HG02840 (cell line): ENCODE measurements at regions not wholly inside any gene's neighbourhood (a gene's known extent, or its start where the extent isn't known, plus 50 kb on each side); places are given as distances from the start of the nearest gene placed in this dataset.

Experiments
- ATAC-seq: cut with Tn5 transposase; IDR thresholded peaks from one replicate; pipeline ENCODE4 v1.9.1; 2021; ENCODE audit warnings: mild to moderate bottlenecking, moderate library complexity, moderate number of reproducible peaks; ENCODE audit not compliant: unreplicated experiment, low FRiP score

DNA sequence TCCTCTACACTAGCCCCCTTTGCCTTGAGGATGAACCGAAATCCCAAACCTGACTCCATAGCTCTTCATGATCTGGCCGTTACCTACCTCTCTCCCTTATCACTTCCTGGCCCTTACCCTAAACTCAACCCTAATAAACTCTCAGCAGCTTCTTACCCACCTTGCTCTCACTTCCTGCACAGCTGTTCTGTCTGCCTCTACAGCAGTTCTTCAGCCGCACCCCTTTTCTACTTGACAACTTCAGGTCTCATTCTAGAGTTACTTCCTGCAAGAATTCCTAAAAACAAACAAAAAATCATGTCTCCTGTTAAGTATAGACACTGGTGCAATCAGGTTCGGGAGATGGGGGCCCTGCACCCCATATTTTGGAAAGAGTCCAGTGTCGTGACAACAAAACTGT, 239.9 kb upstream of the CELF2 start:
- ATAC-seq = no peak

DNA sequence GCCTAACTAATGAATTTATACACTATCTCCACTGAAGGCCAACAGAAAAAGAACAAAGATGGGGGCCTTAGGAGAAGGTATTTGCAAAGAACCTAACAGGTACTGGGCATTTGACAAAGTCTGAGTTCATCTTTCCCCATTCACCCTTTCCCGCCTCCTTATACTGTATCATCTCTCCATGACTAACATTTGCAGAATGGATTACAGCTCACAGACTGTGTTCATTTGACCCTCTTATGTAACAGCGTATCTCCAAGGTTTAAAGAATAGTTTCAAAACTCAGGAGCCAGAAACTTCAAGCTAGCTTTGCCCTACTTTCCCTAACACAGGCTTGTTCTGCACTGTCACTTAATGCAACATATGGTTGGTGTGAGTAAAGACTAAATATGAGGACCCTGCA, 238.7 kb upstream of the CELF2 start:
- no peak for ATAC-seq

GRCh38 chr10:10779511-10779910, 238.2 kb upstream of the CELF2 start:
- no peak for ATAC-seq

DNA sequence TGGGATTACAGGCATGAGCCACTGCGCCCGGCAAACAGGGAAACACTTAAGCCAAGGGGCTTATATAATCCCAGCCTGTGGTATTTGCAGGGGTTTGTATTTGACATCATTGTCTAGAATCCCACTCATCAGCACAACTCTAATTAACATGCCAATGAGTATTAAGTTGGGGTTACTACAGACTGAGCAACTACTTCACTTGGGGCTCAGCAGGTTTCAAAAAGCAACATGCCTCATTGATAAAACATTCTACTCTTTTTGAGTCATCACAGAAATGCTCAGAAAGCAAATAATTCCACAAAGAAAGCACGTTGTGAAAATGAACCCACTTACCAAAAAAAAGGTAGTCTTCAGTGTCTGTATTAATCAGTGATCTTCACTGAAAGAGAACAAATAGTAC, 236.9 kb upstream of the CELF2 start:
- no peak for ATAC-seq

DNA sequence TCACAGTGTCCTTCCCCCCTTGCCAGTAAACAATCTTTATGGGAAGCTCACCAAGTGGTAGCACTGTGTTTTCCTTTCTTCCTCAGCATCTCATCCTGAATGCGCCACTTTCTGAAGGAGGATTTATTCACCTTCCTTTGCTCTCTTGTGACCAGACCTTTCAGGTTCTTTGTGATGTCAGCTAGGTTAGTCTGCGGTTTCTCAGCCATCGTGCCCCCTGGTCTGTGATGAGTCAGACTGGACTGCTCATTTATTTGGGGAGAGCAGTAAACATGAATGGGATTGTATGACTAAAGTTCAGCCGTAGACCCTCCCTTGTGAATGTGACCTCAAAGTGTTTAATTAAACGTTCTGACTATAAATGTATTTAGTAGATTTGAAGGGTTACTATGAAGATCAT, 235.1 kb upstream of the CELF2 start:
- no peak for ATAC-seq

- no peak for ATAC-seq
Measured at GRCh38 chr10:10785627-10786026, 232.0 kb upstream of the CELF2 start.

GRCh38 chr10:10786109-10787090, 231.3 kb upstream of the CELF2 start:
- no peak for ATAC-seq

- no peak for ATAC-seq
Measured at GRCh38 chr10:10787586-10787985, 230.1 kb upstream of the CELF2 start.

GRCh38 chr10:10788761-10789160, 228.9 kb upstream of the CELF2 start:
- ATAC-seq = no peak

DNA sequence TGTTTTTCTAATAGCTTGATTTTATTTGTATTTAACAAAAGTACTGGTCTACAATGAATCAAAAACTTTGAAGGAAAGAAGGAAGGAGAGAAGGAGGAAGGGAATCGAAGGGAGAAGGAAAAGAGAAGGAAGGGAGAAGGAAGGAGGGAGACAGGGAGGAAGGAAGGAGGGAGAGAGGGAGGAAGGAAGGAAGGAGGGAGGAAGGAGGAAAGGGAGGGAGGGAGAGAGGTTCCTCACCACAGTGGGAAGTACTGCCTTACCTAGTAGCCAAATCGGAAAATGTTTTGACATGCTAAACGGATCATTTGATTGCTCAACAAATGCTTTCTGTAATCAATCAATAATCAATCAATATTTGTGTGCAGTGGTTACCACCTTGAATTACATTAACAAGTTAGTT, 225.8 kb upstream of the CELF2 start:
- ATAC-seq = no peak

DNA sequence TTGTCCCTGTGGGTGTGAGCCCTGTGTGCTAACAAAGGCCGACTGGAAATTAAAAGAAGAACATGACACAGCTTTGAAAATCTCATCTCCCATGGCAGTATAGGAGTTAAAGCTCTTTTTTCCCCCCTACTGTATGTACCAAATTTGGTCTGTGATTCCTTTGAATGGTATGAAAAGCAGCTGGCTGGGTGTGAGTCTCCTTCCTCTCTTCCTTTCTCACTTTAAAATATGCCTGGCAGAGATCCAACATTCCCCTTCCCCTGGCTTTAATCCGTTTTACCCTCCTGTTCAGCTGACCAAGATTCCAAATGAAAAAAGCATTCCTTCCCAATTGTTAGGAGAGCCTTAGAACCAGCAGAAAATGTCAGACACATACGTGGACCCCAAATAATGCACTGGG, 225.0 kb upstream of the CELF2 start:
- ATAC-seq = no peak

GRCh38 chr10:10794046-10794445, 223.6 kb upstream of the CELF2 start:
- ATAC-seq = no peak

- no peak for ATAC-seq
Measured at GRCh38 chr10:10794791-10795191, 222.9 kb upstream of the CELF2 start.

GRCh38 chr10:10796061-10796773, 221.5 kb upstream of the CELF2 start:
- no peak for ATAC-seq

DNA sequence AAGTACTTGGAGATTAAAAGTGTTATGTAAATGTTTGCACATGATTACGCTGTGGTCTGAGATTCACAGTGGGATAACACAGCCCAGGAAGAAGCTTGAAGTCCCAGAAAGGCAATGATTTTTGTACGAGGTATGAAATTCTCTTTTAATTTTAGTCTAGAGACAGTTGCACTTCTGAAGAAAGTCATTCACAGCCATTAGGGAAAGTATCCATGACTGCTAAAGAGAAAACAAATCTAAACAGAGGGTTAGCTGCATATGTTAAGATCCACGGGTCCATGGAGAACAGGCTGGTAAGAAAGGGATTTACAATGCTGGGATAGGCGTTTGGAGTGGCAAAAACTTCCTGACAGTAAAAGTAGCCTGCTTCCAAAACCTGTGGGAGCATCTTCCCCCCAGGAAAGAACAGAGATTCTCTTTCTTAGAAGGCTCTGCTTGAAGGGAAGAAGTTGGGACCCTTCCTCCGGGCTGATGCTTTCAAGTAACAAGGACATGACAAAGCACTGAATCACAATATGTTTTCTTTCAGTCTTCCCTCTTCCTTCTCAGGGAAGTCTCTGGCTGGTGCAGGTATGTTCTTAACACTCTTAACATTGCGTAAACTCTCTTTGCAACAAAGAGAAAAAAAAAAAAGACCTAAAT, 220.8 kb upstream of the CELF2 start:
- no peak for ATAC-seq

DNA sequence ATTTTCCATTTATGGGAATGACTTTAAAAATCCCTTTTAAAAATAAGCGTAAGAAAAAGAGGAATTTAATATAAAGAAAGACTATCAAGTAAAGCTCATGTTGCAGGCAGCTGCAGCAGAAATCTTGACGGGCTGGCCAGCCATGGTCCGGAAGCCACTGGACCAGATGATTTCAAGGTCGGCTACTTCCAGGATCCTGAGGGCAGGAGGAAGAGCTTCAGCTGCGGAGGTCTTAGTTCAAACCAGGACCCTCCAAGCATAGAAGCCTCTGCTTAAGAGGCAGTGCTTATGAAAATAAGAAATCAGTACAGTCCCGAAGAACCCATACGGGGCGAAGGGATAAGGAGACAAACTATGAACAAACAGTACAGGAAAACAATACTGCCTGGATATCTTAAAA, 220.2 kb upstream of the CELF2 start:
- ATAC-seq = no peak

GRCh38 chr10:10798102-10798863, 219.4 kb upstream of the CELF2 start:
- ATAC-seq = no peak

DNA sequence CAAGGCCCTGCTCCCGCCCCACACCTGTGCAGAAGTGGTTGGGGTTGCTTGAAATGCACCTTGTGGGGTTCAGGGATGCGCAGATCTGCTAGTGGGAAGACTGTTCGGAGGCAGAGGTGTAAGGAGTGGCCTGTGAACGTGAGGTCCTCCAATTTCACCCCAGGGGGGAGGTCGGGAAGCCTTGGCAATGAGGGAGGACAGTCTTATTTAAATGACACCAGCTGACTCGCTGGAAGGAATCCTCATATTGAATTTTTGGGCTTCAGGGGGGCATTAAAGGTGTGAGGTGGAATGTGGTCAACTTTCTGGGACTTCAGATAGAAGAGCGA, 218.8 kb upstream of the CELF2 start:
- no peak for ATAC-seq

DNA sequence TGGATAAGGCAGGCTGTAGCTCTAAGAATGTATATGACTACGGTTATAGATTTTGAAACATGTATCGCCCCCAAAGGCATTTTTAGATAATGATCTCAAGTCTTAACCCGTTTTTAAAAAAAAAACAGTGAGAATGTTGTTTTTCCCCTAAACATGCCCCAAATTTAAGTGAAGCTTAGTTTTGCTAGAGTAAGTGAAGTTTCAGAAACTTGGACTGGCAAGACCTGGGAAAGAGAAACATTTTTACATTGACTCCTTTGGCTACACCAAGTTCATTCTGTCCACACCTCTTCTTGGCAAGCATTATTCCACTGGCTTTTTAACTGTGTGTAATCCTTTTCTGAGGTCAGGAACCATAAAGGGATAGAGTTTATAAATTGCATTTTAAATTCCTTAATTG, 216.7 kb upstream of the CELF2 start:
- ATAC-seq = no peak

GRCh38 chr10:10803278-10803677, 214.4 kb upstream of the CELF2 start:
- no peak for ATAC-seq

DNA sequence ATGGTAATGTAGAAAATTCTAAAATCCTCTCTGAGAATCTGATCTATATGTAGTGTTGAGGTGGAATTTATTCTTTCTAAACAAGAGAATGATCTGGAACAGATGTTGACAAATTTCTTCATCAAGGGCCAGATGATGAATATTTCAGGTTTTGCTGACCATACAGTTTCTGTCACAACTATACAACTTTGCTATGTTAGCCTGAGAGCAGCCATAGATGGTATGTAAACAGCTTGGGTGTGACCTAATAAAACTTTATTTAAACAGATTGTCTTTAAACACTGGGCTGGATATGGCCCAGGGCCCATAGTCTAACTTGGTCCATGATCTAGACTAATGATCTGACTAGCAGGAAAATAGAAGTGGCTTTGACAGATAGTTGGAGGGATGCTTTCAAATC, 213.6 kb upstream of the CELF2 start:
- no peak for ATAC-seq
